ENCODE measurements at regions not wholly inside any gene's neighbourhood (a gene's known extent, or its start where the extent isn't known, plus 50 kb on each side); places are given as distances from the start of the nearest gene placed in this dataset.

DNA sequence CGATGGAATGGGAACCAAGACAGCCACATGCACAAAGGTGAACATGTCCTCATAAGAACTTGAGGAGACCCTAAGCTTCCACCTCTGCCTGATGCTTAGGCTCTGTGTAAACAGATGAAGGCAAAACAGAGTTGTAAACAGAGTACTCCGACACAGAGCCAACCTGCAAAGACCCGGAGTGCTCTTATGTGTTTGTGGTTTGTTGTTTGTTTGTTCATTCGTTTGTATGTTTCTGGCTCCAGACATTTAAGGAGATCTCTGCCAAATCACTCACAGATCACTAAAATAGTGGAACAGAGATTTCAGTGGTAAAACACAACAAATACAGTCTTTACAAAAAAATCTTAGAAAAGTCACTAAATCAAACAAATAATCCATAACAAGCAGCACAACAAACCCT is 294.9 kb downstream of the EIPR1 start:
- Histone ChIP-seq H3K27ac (no peak overlapping the region), H3K9me3 (no peaks in the 10 kb centered on the region), H3K4me3 (replicated peaks in 1 of 3) (no peak overlapping the region), H3K4me1 (no peaks in the 10 kb centered on the region), H3K27me3 (no peaks in the 10 kb centered on the region), H3K36me3 (no peaks in the 10 kb centered on the region)
- 68 to 69% methylated on average over 4 of the region's 4 CpGs for WGBS, 2 donors
- intact Hi-C loops (cut with DNase I): no loop called here
- DNase-seq: no peak
- no peak for TF ChIP-seq POLR2A (IDR thresholded peaks at IDR 0.05)
- TF ChIP-seq, protein P1, sequence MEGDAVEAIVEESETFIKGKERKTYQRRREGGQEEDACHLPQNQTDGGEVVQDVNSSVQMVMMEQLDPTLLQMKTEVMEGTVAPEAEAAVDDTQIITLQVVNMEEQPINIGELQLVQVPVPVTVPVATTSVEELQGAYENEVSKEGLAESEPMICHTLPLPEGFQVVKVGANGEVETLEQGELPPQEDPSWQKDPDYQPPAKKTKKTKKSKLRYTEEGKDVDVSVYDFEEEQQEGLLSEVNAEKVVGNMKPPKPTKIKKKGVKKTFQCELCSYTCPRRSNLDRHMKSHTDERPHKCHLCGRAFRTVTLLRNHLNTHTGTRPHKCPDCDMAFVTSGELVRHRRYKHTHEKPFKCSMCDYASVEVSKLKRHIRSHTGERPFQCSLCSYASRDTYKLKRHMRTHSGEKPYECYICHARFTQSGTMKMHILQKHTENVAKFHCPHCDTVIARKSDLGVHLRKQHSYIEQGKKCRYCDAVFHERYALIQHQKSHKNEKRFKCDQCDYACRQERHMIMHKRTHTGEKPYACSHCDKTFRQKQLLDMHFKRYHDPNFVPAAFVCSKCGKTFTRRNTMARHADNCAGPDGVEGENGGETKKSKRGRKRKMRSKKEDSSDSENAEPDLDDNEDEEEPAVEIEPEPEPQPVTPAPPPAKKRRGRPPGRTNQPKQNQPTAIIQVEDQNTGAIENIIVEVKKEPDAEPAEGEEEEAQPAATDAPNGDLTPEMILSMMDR (IDR thresholded peaks at IDR 0.05): no peak

DNA sequence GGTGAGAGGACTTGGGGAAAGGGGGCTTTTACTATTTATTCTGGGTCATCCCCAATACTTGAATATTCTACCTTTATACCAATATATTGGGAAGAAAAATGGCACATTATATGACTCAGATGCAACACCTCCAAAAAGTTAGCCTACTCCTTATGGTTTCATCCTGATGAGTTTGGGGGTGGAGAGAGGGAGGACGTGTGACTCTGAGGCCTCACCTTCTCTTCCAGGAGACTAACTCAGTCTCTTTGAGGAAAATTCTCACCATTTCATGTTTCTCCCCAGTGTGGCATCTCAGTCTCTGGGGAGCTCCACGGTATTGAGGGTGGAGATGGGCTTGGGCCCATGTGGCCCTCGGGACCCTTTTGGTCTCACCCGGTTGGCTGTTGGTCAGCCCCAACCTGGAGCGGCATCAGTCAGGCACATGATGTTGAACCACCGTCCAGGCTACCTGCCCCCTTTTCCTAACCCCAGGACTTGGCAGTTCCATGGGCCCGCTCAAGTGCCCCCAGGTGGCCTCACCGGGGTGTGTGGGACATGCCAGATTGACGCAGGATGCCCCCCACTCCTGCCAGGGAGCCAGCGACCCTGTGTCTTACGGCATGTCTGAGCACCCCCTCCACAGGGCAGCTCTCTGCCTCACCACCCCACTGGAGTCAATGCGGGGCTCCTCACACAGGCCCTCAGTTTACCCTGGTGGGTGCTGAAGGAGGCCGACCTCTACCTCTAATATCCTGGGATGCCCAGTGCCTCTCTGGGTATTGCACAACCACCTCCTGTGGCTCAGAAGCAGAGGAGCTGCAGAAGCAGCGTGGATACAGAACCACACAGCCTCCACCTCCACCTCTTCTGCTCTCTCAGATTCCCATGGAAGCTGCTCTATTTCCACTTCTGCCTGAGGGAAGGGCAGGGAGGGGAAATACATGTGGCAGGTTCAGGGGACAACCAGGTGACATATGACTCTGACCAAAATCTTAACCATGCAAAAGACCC is 297.4 kb downstream of the EIPR1 start:
- H3K4me3 ChIP-seq (replicated peaks in 1 of 3): no peak overlapping the region
- no peak for DNase-seq
- TF ChIP-seq, protein P1 (IDR thresholded peaks at IDR 0.05): no peak
- TF ChIP-seq POLR2A (IDR thresholded peaks at IDR 0.05): no peak
- no peak overlapping the region for H3K27ac ChIP-seq
- H3K27me3 ChIP-seq: no peaks in the 10 kb centered on the region
- H3K9me3 ChIP-seq: no peaks in the 10 kb centered on the region
- H3K36me3 ChIP-seq: no peaks in the 10 kb centered on the region
- 94 to 95% methylated on average over 13 to 14 of the region's 14 CpGs for WGBS, 2 donors
- intact Hi-C loops (cut with DNase I): no loop called here
- H3K4me1 ChIP-seq: no peaks in the 10 kb centered on the region

DNA sequence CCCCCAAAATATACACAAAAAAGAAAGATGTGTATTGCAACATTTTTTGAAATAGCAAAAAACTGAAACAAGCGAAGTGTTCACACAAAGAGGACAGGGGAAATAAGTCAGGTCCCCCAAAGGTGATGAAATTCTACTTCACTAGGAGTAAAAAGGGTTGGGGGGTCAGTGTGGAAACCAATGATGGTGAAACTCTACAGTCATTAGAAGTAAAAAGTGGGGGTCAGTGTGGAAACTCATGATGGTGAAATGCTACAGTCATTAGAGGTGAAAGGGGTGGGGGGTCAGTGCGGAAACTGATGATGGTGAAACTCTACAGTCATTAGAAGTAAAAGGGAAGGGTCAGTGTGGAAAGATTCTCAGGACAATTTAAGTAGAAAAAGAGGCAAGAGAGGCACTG is 298.2 kb downstream of the EIPR1 start:
- H3K9me3 ChIP-seq: no peaks in the 10 kb centered on the region
- H3K4me3 ChIP-seq (replicated peaks in 1 of 3): no peak overlapping the region
- 91 to 93% methylated on average over 2 of the region's 2 CpGs for WGBS, 2 donors
- H3K36me3 ChIP-seq: no peaks in the 10 kb centered on the region
- no peak overlapping the region for H3K27ac ChIP-seq
- no peaks in the 10 kb centered on the region for H3K4me1 ChIP-seq
- no peak for DNase-seq
- intact Hi-C loops (cut with DNase I): no loop called here
- H3K27me3 ChIP-seq: no peaks in the 10 kb centered on the region
- TF ChIP-seq, protein P1 (IDR thresholded peaks at IDR 0.05): no peak
- no peak for TF ChIP-seq POLR2A (IDR thresholded peaks at IDR 0.05)

DNA sequence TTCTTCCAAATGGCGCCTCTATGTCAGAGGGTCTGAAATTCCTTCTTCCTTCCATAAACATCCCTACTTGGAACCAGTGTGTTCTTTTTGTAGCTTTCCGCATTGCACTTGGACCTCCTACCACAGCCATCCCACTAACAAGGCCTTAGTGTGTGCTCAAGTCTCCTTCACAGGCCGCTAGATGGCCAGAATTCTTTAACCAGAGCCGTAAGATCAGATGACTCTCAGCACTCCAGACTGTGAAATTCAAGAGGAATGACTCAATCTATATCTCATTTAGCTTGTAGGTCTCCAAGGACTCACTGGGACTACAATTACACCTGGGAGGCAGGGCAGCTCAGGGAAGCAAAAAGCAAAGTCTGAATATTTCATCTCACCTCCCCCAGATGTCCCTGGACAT is 298.9 kb downstream of the EIPR1 start:
- Histone ChIP-seq H3K27me3 (no peaks in the 10 kb centered on the region), H3K36me3 (no peaks in the 10 kb centered on the region), H3K9me3 (no peaks in the 10 kb centered on the region), H3K4me3 (replicated peaks in 1 of 3) (no peak overlapping the region), H3K4me1 (no peaks in the 10 kb centered on the region), H3K27ac (no peak overlapping the region)
- intact Hi-C loops (cut with DNase I): no loop called here
- 82 to 89% methylated on average over 4 of the region's 4 CpGs for WGBS, 2 donors
- TF ChIP-seq, protein P1 (IDR thresholded peaks at IDR 0.05): no peak
- TF ChIP-seq POLR2A (IDR thresholded peaks at IDR 0.05): no peak
- no peak for DNase-seq

Measured in thyroid gland (tissue), 4 donors.